GM23248 (cell line): ENCODE measurements at regions not wholly inside any gene's neighbourhood (a gene's known extent, or its start where the extent isn't known, plus 50 kb on each side); places are given as distances from the start of the nearest gene placed in this dataset.

Source experiments
- EZH2 ChIP-seq: fragments of 200-600 bp; sonication (generic); IDR thresholded peaks from 2 replicates; pipeline ENCODE4 v1.6.1; 2018; ENCODE audit warnings: antibody characterized with exemption, mild to moderate bottlenecking; ENCODE audit not compliant: insufficient read depth, poor library complexity, severe bottlenecking
- EZH2phosphoT487 ChIP-seq: fragments of 200-600 bp; sonication (generic); IDR thresholded peaks from 2 replicates; pipeline ENCODE4 v1.6.1; 2018; ENCODE audit warnings: antibody characterized with exemption, moderate library complexity, mild to moderate bottlenecking, low read depth; ENCODE audit not compliant: insufficient read depth

GRCh38 chr3:89867286-89867685 is 759.9 kb downstream of the EPHA3 start:
- TF ChIP-seq EZH2phosphoT487 (no peak), EZH2 (no peak)
